ENCODE measurements at regions not wholly inside any gene's neighbourhood (a gene's known extent, or its start where the extent isn't known, plus 50 kb on each side); places are given as distances from the start of the nearest gene placed in this dataset.

DNA sequence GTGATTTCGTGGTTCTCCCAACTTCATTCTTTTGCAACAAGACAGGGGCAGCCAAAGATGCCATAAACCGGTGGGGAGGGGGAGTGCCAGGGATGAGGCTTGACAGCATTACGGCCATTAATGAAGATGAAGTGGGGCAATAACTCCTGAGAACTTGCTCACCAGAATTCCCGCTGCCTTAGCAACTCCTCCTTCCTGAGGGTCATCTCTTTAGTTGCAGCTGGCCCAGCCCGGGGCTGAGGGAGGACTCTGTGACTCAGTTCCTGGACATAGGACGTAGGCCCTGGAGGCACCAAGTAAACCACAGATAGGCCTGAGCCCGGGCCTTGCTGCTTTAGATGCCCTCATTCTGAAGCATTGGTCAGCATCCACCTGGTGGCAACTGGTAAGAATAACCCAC lies 330.2 kb downstream of the RRAGC start:
- H3K9me3 ChIP-seq (ENCODE audit: low read length): no peaks in the 10 kb centered on the region
- no peaks in the 10 kb centered on the region for H4K20me1 ChIP-seq (ENCODE audit: insufficient read depth)
- H3F3A ChIP-seq (ENCODE audit: insufficient read depth, low read length, poor library complexity, severe bottlenecking): no peaks in the 10 kb centered on the region
- H3K36me3 ChIP-seq (ENCODE audit: insufficient read depth, low read length): no peaks in the 10 kb centered on the region
- no peak overlapping the region for H2AFZ ChIP-seq (ENCODE audit: low read depth, low read length)
- no peaks in the 10 kb centered on the region for H3K79me2 ChIP-seq (replicated peaks; ENCODE audit: insufficient read depth, low read length)
- no peaks in the 10 kb centered on the region for H3K9me2 ChIP-seq (ENCODE audit: insufficient read depth, low read length)
- no peaks in the 10 kb centered on the region for H3K27me3 ChIP-seq (ENCODE audit: insufficient read depth, low read depth, low read length)
- no peak overlapping the region for H3K27ac ChIP-seq (ENCODE audit: low read length)
- no peak overlapping the region for H3K4me3 ChIP-seq (ENCODE audit: low read length)
- H3K4me2 ChIP-seq (ENCODE audit: low read length): no peak overlapping the region
- no peak overlapping the region for H3K9ac ChIP-seq (ENCODE audit: low read length)
- TF ChIP-seq MXI1 (conservative IDR thresholded peaks at IDR 0.05; ENCODE audit: poor library complexity, severe bottlenecking) (no peak), TAF1 (IDR thresholded peaks at IDR 0.05; ENCODE audit: low read depth) (no peak), SMC3 (conservative IDR thresholded peaks at IDR 0.05; ENCODE audit: poor library complexity) (no peak), EZH2 (IDR thresholded peaks at IDR 0.05; ENCODE audit: borderline replicate concordance, insufficient read depth, low read length, poor library complexity, severe bottlenecking) (no peak), POLR2AphosphoS5 (IDR thresholded peaks at IDR 0.05) (no peak), EP300 (conservative IDR thresholded peaks at IDR 0.05; ENCODE audit: poor library complexity, severe bottlenecking) (no peak), RAD21 (conservative IDR thresholded peaks at IDR 0.05) (no peak)
- TF ChIP-seq, protein P1, sequence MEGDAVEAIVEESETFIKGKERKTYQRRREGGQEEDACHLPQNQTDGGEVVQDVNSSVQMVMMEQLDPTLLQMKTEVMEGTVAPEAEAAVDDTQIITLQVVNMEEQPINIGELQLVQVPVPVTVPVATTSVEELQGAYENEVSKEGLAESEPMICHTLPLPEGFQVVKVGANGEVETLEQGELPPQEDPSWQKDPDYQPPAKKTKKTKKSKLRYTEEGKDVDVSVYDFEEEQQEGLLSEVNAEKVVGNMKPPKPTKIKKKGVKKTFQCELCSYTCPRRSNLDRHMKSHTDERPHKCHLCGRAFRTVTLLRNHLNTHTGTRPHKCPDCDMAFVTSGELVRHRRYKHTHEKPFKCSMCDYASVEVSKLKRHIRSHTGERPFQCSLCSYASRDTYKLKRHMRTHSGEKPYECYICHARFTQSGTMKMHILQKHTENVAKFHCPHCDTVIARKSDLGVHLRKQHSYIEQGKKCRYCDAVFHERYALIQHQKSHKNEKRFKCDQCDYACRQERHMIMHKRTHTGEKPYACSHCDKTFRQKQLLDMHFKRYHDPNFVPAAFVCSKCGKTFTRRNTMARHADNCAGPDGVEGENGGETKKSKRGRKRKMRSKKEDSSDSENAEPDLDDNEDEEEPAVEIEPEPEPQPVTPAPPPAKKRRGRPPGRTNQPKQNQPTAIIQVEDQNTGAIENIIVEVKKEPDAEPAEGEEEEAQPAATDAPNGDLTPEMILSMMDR (IDR thresholded peaks at IDR 0.05; ENCODE audit: poor library complexity, severe bottlenecking): no peak
- TF ChIP-seq, protein P2, sequence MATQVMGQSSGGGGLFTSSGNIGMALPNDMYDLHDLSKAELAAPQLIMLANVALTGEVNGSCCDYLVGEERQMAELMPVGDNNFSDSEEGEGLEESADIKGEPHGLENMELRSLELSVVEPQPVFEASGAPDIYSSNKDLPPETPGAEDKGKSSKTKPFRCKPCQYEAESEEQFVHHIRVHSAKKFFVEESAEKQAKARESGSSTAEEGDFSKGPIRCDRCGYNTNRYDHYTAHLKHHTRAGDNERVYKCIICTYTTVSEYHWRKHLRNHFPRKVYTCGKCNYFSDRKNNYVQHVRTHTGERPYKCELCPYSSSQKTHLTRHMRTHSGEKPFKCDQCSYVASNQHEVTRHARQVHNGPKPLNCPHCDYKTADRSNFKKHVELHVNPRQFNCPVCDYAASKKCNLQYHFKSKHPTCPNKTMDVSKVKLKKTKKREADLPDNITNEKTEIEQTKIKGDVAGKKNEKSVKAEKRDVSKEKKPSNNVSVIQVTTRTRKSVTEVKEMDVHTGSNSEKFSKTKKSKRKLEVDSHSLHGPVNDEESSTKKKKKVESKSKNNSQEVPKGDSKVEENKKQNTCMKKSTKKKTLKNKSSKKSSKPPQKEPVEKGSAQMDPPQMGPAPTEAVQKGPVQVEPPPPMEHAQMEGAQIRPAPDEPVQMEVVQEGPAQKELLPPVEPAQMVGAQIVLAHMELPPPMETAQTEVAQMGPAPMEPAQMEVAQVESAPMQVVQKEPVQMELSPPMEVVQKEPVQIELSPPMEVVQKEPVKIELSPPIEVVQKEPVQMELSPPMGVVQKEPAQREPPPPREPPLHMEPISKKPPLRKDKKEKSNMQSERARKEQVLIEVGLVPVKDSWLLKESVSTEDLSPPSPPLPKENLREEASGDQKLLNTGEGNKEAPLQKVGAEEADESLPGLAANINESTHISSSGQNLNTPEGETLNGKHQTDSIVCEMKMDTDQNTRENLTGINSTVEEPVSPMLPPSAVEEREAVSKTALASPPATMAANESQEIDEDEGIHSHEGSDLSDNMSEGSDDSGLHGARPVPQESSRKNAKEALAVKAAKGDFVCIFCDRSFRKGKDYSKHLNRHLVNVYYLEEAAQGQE (IDR thresholded peaks at IDR 0.05; ENCODE audit: borderline replicate concordance): no peak

DNA sequence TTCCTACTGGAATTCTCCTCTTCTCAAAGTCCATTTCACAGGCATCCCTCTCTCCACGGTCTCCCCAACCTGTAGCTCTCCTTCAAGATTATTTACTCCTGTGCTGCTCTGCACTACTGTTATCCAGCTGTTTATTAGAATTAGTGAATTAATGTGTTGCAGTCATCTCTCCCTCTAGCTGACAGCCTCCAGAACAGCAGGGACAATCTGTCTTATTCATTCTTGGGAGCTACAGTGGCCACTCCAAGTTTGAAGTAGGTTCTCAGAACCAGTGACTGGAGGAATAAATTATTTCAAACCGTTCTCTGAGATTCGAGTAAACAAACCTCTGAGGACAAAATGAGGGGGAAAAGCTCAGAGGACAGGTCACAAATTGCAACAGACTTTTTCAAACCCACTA lies 330.9 kb downstream of the RRAGC start:
- Histone ChIP-seq H3K9me2 (ENCODE audit: insufficient read depth, low read length) (no peaks in the 10 kb centered on the region), H3K27ac (ENCODE audit: low read length) (no peak overlapping the region), H3K79me2 (replicated peaks; ENCODE audit: insufficient read depth, low read length) (no peaks in the 10 kb centered on the region), H3F3A (ENCODE audit: insufficient read depth, low read length, poor library complexity, severe bottlenecking) (no peaks in the 10 kb centered on the region), H3K4me2 (ENCODE audit: low read length) (no peak overlapping the region), H3K9me3 (ENCODE audit: low read length) (no peaks in the 10 kb centered on the region), H3K4me3 (ENCODE audit: low read length) (no peak overlapping the region), H2AFZ (ENCODE audit: low read depth, low read length) (no peak overlapping the region), H3K9ac (ENCODE audit: low read length) (no peak overlapping the region), H3K27me3 (ENCODE audit: insufficient read depth, low read depth, low read length) (no peaks in the 10 kb centered on the region), H4K20me1 (ENCODE audit: insufficient read depth) (no peaks in the 10 kb centered on the region), H3K36me3 (ENCODE audit: insufficient read depth, low read length) (no peaks in the 10 kb centered on the region)
- TF ChIP-seq TAF1 (IDR thresholded peaks at IDR 0.05; ENCODE audit: low read depth) (no peak), EP300 (conservative IDR thresholded peaks at IDR 0.05; ENCODE audit: poor library complexity, severe bottlenecking) (no peak), EZH2 (IDR thresholded peaks at IDR 0.05; ENCODE audit: borderline replicate concordance, insufficient read depth, low read length, poor library complexity, severe bottlenecking) (no peak), POLR2AphosphoS5 (IDR thresholded peaks at IDR 0.05) (no peak), RAD21 (conservative IDR thresholded peaks at IDR 0.05) (no peak), MXI1 (conservative IDR thresholded peaks at IDR 0.05; ENCODE audit: poor library complexity, severe bottlenecking) (no peak), SMC3 (conservative IDR thresholded peaks at IDR 0.05; ENCODE audit: poor library complexity) (no peak)
- TF ChIP-seq, protein P1 (IDR thresholded peaks at IDR 0.05; ENCODE audit: poor library complexity, severe bottlenecking): no peak
- TF ChIP-seq, protein P2 (IDR thresholded peaks at IDR 0.05; ENCODE audit: borderline replicate concordance): no peak

Data from neural cell (in vitro differentiated cells).